Astrocyte (in vitro differentiated cells and primary cell): ENCODE measurements at regions not wholly inside any gene's neighbourhood (a gene's known extent, or its start where the extent isn't known, plus 50 kb on each side); places are given as distances from the start of the nearest gene placed in this dataset.

ENCODE experiments used
- EZH2 ChIP-seq: IDR thresholded peaks from 2 replicates; pipeline ENCODE4 v1.6.1; 2012; ENCODE audit warnings: mild to moderate bottlenecking, low read length, inconsistent platforms; ENCODE audit not compliant: insufficient read depth
- TF ChIP-seq, protein P1 (sequence below): IDR thresholded peaks from 2 replicates; pipeline ENCODE4 v1.5.1; 2011; ENCODE audit warnings: low read depth, mild to moderate bottlenecking, inconsistent platforms, low read length, moderate library complexity; ENCODE audit not compliant: insufficient read depth

DNA sequence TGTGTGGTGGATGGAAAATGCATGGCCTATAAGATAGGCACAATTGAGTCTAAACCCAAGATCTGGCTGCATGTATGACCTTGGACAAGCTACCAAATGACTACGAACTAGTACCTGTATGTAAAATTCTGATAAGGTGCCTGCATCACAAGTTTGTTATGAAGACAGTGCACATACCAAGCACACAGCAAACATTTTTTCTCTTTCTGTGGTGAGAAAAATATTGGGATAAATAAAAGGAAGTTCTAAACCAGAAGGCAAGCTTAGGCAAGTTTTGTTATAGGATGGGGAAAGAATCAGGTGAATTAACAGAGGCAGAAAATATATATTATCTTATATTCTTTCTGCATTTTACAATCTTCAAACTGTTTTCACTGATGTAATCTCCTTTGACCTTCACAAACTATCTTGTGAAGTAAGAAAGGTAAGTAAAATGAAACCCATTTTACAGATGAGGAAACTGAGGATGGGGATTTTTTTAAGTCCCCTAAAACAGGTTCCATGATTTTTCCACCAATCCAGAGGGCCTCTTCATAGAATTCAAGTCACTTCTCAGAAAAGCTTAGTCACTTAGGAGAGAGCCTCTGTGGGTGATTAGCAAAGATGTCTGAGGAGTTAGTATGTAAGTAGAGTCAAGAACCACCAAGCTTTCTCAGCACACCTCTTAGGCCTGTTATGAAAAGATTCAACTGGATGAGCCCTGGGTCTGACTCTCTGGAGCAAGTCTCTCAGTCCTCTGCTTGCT is 132.0 kb upstream of the RAP1B start:
- TF ChIP-seq, protein P1, sequence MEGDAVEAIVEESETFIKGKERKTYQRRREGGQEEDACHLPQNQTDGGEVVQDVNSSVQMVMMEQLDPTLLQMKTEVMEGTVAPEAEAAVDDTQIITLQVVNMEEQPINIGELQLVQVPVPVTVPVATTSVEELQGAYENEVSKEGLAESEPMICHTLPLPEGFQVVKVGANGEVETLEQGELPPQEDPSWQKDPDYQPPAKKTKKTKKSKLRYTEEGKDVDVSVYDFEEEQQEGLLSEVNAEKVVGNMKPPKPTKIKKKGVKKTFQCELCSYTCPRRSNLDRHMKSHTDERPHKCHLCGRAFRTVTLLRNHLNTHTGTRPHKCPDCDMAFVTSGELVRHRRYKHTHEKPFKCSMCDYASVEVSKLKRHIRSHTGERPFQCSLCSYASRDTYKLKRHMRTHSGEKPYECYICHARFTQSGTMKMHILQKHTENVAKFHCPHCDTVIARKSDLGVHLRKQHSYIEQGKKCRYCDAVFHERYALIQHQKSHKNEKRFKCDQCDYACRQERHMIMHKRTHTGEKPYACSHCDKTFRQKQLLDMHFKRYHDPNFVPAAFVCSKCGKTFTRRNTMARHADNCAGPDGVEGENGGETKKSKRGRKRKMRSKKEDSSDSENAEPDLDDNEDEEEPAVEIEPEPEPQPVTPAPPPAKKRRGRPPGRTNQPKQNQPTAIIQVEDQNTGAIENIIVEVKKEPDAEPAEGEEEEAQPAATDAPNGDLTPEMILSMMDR, result no peak
- TF ChIP-seq EZH2, result no peak
